Ecto neural progenitor cell (in vitro differentiated cells): ENCODE measurements at regions not wholly inside any gene's neighbourhood (a gene's known extent, or its start where the extent isn't known, plus 50 kb on each side); places are given as distances from the start of the nearest gene placed in this dataset.

Experiments
- DNase-seq: peaks from one replicate; pipeline ENCODE4 v3.0.0-alpha.2; 2018; ENCODE audit warnings: low spot score

- DNase-seq: no peak
Measured at GRCh38 chr6:164214066-164214465, 799.5 kb downstream of the QKI start.

GRCh38 chr6:164211254-164211653 lies 796.7 kb downstream of the QKI start:
- DNase-seq: no peak

- DNase-seq: no peak
Measured at GRCh38 chr6:164210783-164211182, 796.3 kb downstream of the QKI start.

- DNase-seq: no peak
Measured at GRCh38 chr6:164210323-164210722, 795.8 kb downstream of the QKI start.

GRCh38 chr6:164208371-164208770 lies 793.9 kb downstream of the QKI start:
- no peak for DNase-seq

GRCh38 chr6:164206807-164207423 lies 792.4 kb downstream of the QKI start:
- no peak for DNase-seq

GRCh38 chr6:164200071-164200470 lies 785.6 kb downstream of the QKI start:
- DNase-seq: no peak

- no peak for DNase-seq
Measured at GRCh38 chr6:164195942-164196281, 781.4 kb downstream of the QKI start.

DNA sequence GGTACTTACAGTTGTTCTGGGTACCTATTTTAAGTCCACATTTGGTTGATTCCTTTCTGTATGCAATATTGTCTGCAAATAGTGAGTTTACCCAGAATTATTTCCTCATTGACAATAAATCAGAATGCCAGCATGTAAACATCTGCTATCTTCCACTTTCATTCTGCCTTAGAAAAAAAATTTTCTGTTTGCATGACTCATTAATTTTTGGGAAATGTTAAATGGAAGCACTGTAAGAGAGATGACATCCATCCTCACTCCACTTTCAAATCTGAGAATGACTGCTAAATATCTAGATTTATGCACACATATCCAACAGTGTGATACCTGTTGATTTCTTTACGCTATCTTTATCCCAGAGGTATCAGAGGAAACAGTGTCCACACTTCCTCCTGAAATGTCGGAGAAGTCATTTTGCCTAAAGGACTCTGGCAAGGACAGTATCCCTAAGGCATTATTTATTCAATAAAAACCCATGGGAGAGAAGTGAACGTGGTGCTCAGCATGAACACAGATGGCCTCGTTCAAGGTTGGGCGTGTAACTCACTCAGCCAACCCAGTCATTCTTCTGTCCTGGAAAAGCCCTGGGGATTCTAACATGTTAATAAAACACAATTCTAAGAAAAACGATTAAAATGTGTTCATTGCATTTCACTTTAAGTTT lies 780.9 kb downstream of the QKI start:
- no peak for DNase-seq

- no peak for DNase-seq
Measured at GRCh38 chr6:164188861-164189260, 774.3 kb downstream of the QKI start.

GRCh38 chr6:164185471-164185871 lies 771.0 kb downstream of the QKI start:
- DNase-seq: no peak

- no peak for DNase-seq
Measured at GRCh38 chr6:164184410-164184809, 769.9 kb downstream of the QKI start.

DNA sequence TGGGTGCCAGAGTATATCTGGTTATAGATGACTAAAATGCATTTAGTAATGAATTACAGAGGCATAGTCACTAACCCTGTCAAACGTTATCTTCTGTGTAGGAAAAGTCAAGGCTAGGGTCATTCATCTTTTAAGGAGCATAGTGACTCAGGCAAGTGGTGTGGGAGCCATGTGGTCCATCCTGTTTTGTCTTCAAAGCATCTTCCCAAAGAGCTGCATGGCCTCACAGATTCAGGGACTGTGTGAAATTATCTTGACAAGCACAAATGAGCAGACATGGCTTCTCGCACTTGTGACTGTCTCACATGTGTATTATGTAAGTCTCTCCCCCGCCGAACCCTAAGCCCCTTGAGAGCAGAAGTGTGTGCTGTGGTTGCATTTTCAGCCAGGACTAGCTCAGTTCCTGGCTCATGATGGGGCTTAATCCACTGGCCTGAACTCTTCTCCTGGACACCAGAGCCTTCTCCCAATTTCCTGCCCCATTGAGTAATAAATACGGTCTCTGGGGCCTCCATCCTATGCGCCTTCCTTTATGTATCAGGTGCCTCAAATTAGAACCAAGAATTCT lies 769.1 kb downstream of the QKI start:
- DNase-seq: no peak

DNA sequence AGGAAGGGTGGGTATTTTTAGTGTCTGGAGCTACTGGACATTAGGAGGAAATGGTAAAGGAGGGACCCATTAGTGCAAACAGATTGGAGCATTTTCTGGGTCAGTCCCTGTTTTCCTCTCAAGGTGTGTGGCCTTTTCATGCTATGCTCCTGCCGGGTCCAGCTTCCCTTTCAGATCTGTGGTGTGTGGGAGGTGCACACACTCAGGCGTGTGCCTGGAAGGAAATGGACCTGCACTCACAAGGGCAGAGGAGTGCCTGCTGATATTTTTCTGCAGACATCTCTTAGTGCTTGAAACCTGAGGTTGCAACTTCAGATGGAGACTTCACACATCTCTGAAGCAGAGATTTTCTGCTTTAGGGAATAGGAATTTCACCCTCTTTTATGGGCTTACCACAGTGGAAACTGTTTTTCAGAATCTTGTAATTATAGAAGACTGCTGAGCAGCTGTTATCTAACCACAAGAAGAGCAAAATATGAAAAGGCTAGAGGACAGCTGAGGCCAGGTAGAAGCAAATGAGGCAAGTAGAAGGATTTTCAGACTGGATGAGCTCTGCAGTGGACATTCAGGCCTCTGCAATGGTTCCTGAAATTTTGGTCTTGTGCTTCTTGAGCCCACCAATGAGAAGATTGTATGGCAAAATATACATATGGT lies 764.3 kb downstream of the QKI start:
- DNase-seq: no peak

- DNase-seq: no peak
Measured at GRCh38 chr6:164169355-164169754, 754.8 kb downstream of the QKI start.

DNA sequence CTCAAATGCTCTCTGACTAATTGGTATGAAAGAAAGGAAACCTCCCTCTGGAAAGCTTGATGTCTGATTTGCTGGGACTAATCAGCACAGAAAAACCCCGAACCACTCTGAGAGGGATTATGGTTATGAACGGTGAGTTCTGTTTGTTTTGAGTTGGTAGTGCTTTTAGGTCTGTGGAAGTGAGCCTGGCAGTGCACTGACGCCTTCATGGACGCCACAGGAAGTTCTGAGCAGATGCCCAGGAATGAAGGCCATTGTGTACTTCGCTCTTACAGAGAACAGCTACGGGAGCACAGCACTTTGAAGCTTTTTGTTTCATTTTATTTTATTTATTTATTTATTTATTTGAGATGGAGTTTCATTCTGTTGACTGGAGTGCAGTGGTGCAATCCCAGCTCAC lies 754.1 kb downstream of the QKI start:
- no peak for DNase-seq

DNA sequence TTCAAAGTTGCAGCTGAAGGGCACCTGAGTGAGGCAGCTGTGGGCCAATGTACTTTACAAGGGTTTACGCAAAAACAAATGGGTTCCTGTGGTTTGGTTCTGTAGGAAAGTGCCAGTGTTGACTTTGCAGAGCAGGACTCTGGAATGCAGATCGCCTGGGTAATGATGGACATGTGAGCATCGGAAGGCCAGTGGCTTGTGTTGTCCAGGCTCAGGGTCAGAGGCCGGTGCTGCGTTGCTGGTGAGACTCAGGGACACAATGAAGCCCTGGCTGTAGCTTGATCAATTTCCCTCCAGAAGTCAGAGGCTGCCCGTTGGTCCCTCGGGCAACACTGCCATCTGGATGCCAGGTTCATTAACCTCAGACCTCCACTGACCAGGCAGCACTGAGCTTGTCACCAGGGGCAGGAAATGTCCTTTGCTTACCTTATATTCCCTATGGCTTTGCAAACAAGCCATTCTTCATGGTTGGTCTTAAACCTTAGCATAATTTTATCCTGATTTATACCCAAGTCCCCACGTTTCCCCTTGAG lies 753.4 kb downstream of the QKI start:
- no peak for DNase-seq

DNA sequence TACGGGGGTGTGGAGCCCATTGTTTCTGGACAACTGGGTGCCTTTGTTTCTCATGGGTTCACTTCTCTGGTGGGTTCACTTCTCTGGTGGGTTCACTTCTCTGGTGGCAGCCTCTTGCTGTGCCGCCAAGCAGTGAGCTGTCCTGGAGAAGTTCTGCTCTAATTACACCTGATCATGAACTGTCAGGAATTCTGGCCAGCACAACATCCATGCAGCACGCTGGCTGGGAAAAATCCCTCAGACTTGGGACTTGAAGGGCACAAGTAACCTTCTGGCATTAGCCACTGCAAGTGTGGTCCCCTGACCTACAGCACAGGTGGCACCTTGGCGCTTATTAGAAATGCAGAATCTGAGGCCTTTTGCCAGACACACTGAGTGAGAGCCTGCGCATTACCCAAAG lies 752.5 kb downstream of the QKI start:
- DNase-seq: no peak

DNA sequence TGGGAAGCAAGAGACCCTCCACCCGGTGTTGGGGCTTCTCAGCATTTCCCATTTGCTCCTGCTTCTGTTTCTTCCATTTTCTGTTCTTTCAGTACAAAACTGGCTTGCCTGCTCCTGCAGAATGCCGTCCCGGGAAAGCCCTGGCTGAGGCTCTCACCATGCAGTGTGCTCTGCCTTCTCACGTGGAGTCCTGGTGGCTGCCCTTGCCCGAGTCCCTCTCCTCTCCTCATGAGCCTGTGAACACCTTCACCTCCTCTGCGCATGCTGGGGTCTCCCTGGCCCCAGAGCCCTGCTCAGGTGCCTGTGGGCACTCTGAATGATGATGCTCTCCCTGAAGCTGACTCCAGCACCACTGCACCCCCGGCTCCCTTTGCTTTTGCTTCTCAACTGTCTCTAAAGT lies 752.0 kb downstream of the QKI start:
- no peak for DNase-seq

- no peak for DNase-seq
Measured at GRCh38 chr6:164164876-164165275, 750.4 kb downstream of the QKI start.

DNA sequence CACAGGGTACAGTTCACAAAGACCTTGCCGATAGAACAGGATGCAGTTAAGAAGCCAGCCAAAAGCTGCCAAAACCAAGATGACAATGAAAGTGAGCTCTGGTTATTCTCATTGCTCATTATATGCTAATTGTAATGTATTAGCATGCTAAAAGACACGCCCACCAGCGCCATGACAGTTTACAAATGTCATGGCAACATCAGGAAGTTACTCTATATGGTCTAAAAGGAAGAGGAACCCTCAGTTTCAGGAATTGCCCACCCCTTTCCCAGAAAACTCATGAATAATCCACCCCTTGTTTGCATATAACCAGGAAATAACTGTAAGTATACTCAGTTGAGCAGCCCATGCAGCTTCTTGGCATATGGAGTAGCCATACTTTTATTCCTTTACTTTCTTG lies 748.7 kb downstream of the QKI start:
- no peak for DNase-seq

GRCh38 chr6:164159061-164159460 lies 744.5 kb downstream of the QKI start:
- DNase-seq: no peak

DNA sequence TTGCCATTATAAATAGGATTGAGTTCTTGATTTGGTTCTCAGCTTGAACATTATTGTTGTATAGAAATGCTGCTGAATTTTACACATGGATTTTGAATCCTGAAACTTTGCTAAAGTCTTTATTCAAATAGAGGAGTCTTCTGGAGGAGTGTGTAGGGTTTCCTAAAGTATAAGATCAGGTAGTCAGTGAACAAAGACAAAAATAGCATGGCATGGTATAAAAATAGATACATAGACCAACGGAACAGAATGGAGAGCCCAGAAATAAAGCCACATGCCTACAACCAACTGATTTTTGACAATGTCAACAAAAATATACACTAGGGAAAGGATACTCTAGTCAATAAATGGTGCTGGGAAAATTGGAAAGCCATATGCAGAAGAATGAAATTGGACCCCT lies 740.1 kb downstream of the QKI start:
- no peak for DNase-seq
